ENCODE measurements at regions not wholly inside any gene's neighbourhood (a gene's known extent, or its start where the extent isn't known, plus 50 kb on each side); places are given as distances from the start of the nearest gene placed in this dataset.
A peak's percentile ranks its signal among the peaks of the same experiment; 100 is the strongest.

- Histone ChIP-seq H3K4me1 (ENCODE audit: control insufficient read depth, insufficient read depth, low read depth, low read length) (no peaks in the 10 kb centered on the region), H2BK12ac (ENCODE audit: low read length in 2 of 2) (no peak overlapping the region), H2BK15ac (ENCODE audit: low read depth, poor library complexity, severe bottlenecking) (no peak overlapping the region), H3K14ac (ENCODE audit: low read length in 2 of 2) (no peak overlapping the region), H3K4ac (ENCODE audit: low read depth in 1 of 2, low read length in 2 of 2) (no peak overlapping the region), H3K4me2 (ENCODE audit: low read length, poor library complexity, severe bottlenecking) (no peak overlapping the region), H2AK5ac (ENCODE audit: low read length, severe bottlenecking) (no peak overlapping the region), H4K91ac (ENCODE audit: low read length) (no peak overlapping the region), H3K23ac (ENCODE audit: low read length in 2 of 2) (no peak overlapping the region), H3K9me3 (ENCODE audit: control insufficient read depth, low read length) (no peaks in the 10 kb centered on the region), H2AFZ (ENCODE audit: low read depth, low read length) (no peak overlapping the region), H2BK5ac (ENCODE audit: low read depth, low read length, poor library complexity, severe bottlenecking) (no peak overlapping the region), H3K4me3 (ENCODE audit: insufficient read depth in 1 of 2, low read depth in 1 of 2, low read length in 2 of 2) (no peak overlapping the region), H3K27ac (ENCODE audit: low read length, poor library complexity, severe bottlenecking) (no peak overlapping the region), H3K9ac (ENCODE audit: low read length) (no peak overlapping the region), H2BK120ac (ENCODE audit: low read depth, low read length) (no peak overlapping the region), H3K36me3 (ENCODE audit: control insufficient read depth in 1 of 2, insufficient read depth in 2 of 2, low read depth in 1 of 2, low read length in 2 of 2) (no peaks in the 10 kb centered on the region), H4K8ac (ENCODE audit: low read length) (no peak overlapping the region), H3K18ac (ENCODE audit: low read depth in 1 of 2, low read length in 2 of 2) (no peak overlapping the region), H3K79me1 (replicated peaks; ENCODE audit: low read length, poor library complexity, severe bottlenecking) (no peaks in the 10 kb centered on the region), H3K27me3 (ENCODE audit: control insufficient read depth in 1 of 2, insufficient read depth in 1 of 2, low read length in 2 of 2) (no peaks in the 10 kb centered on the region)
- DNase-seq = no peak
- WGBS = 100% methylated on average over 1 of the region's 1 CpG
Measured at GRCh38 chr12:61655241-61655640, 605.0 kb upstream of the USP15 start.

GRCh38 chr12:61667676-61668075 is 592.5 kb upstream of the USP15 start:
- peak; percentile 39 for DNase-seq
- no peak overlapping the region for H2BK5ac ChIP-seq (ENCODE audit: low read depth, low read length, poor library complexity, severe bottlenecking)
- WGBS = 40% methylated on average over 1 of the region's 1 CpG

GRCh38 chr12:61676520-61676919 is 583.7 kb upstream of the USP15 start:
- Histone ChIP-seq H3K79me1 (replicated peaks; ENCODE audit: low read length, poor library complexity, severe bottlenecking) (no peaks in the 10 kb centered on the region), H2BK15ac (ENCODE audit: low read depth, poor library complexity, severe bottlenecking) (no peak overlapping the region), H2BK5ac (ENCODE audit: low read depth, low read length, poor library complexity, severe bottlenecking) (no peak overlapping the region), H3K4me1 (ENCODE audit: control insufficient read depth, insufficient read depth, low read depth, low read length) (no peaks in the 10 kb centered on the region), H2AFZ (ENCODE audit: low read depth, low read length) (no peak overlapping the region), H3K14ac (ENCODE audit: low read length in 2 of 2) (no peak overlapping the region), H3K18ac (ENCODE audit: low read depth in 1 of 2, low read length in 2 of 2) (no peak overlapping the region), H4K8ac (ENCODE audit: low read length) (no peak overlapping the region), H3K4ac (ENCODE audit: low read depth in 1 of 2, low read length in 2 of 2) (no peak overlapping the region), H2BK120ac (ENCODE audit: low read depth, low read length) (no peak overlapping the region), H3K9me3 (ENCODE audit: control insufficient read depth, low read length) (peaks cover 16% of the 10 kb centered on the region), H3K27ac (ENCODE audit: low read length, poor library complexity, severe bottlenecking) (no peak overlapping the region), H3K4me3 (ENCODE audit: insufficient read depth in 1 of 2, low read depth in 1 of 2, low read length in 2 of 2) (no peak overlapping the region), H2BK12ac (ENCODE audit: low read length in 2 of 2) (no peak overlapping the region), H2AK5ac (ENCODE audit: low read length, severe bottlenecking) (no peak overlapping the region), H4K91ac (ENCODE audit: low read length) (no peak overlapping the region), H3K4me2 (ENCODE audit: low read length, poor library complexity, severe bottlenecking) (no peak overlapping the region), H3K9ac (ENCODE audit: low read length) (no peak overlapping the region), H3K27me3 (ENCODE audit: control insufficient read depth in 1 of 2, insufficient read depth in 1 of 2, low read length in 2 of 2) (no peaks in the 10 kb centered on the region), H3K36me3 (ENCODE audit: control insufficient read depth in 1 of 2, insufficient read depth in 2 of 2, low read depth in 1 of 2, low read length in 2 of 2) (no peaks in the 10 kb centered on the region), H3K23ac (ENCODE audit: low read length in 2 of 2) (no peak overlapping the region)
- no peak for DNase-seq

More at GRCh38 chr12:61667676-61668075, 592.5 kb upstream of the USP15 start:
- Histone ChIP-seq H3K4me3 (ENCODE audit: insufficient read depth in 1 of 2, low read depth in 1 of 2, low read length in 2 of 2) (no peak overlapping the region), H4K8ac (ENCODE audit: low read length) (no peak overlapping the region), H4K91ac (ENCODE audit: low read length) (no peak overlapping the region), H2BK12ac (ENCODE audit: low read length in 2 of 2) (no peak overlapping the region), H2AFZ (ENCODE audit: low read depth, low read length) (no peak overlapping the region), H3K9me3 (ENCODE audit: control insufficient read depth, low read length) (peaks cover 19% of the 10 kb centered on the region), H3K9ac (ENCODE audit: low read length) (no peak overlapping the region), H3K4ac (ENCODE audit: low read depth in 1 of 2, low read length in 2 of 2) (no peak overlapping the region), H3K18ac (ENCODE audit: low read depth in 1 of 2, low read length in 2 of 2) (no peak overlapping the region), H3K36me3 (ENCODE audit: control insufficient read depth in 1 of 2, insufficient read depth in 2 of 2, low read depth in 1 of 2, low read length in 2 of 2) (no peaks in the 10 kb centered on the region), H3K4me2 (ENCODE audit: low read length, poor library complexity, severe bottlenecking) (no peak overlapping the region), H3K14ac (ENCODE audit: low read length in 2 of 2) (no peak overlapping the region), H3K27me3 (ENCODE audit: control insufficient read depth in 1 of 2, insufficient read depth in 1 of 2, low read length in 2 of 2) (no peaks in the 10 kb centered on the region), H2BK15ac (ENCODE audit: low read depth, poor library complexity, severe bottlenecking) (no peak overlapping the region), H3K23ac (ENCODE audit: low read length in 2 of 2) (no peak overlapping the region), H3K4me1 (ENCODE audit: control insufficient read depth, insufficient read depth, low read depth, low read length) (no peaks in the 10 kb centered on the region), H2BK120ac (ENCODE audit: low read depth, low read length) (no peak overlapping the region), H3K79me1 (replicated peaks; ENCODE audit: low read length, poor library complexity, severe bottlenecking) (no peaks in the 10 kb centered on the region), H2AK5ac (ENCODE audit: low read length, severe bottlenecking) (no peak overlapping the region), H3K27ac (ENCODE audit: low read length, poor library complexity, severe bottlenecking) (no peak overlapping the region)

- Histone ChIP-seq H2BK12ac (ENCODE audit: low read length in 2 of 2) (no peak overlapping the region), H3K36me3 (ENCODE audit: control insufficient read depth in 1 of 2, insufficient read depth in 2 of 2, low read depth in 1 of 2, low read length in 2 of 2) (no peaks in the 10 kb centered on the region), H2BK15ac (ENCODE audit: low read depth, poor library complexity, severe bottlenecking) (no peak overlapping the region), H2AFZ (ENCODE audit: low read depth, low read length) (no peak overlapping the region), H3K9ac (ENCODE audit: low read length) (no peak overlapping the region), H3K27me3 (ENCODE audit: control insufficient read depth in 1 of 2, insufficient read depth in 1 of 2, low read length in 2 of 2) (no peaks in the 10 kb centered on the region), H3K9me3 (ENCODE audit: control insufficient read depth, low read length) (peaks cover 9% of the 10 kb centered on the region), H3K4ac (ENCODE audit: low read depth in 1 of 2, low read length in 2 of 2) (no peak overlapping the region), H2AK5ac (ENCODE audit: low read length, severe bottlenecking) (no peak overlapping the region), H4K91ac (ENCODE audit: low read length) (no peak overlapping the region), H2BK120ac (ENCODE audit: low read depth, low read length) (no peak overlapping the region), H3K18ac (ENCODE audit: low read depth in 1 of 2, low read length in 2 of 2) (no peak overlapping the region), H3K4me1 (ENCODE audit: control insufficient read depth, insufficient read depth, low read depth, low read length) (no peaks in the 10 kb centered on the region), H3K27ac (ENCODE audit: low read length, poor library complexity, severe bottlenecking) (no peak overlapping the region), H4K8ac (ENCODE audit: low read length) (no peak overlapping the region), H3K4me3 (ENCODE audit: insufficient read depth in 1 of 2, low read depth in 1 of 2, low read length in 2 of 2) (no peak overlapping the region), H3K23ac (ENCODE audit: low read length in 2 of 2) (no peak overlapping the region), H2BK5ac (ENCODE audit: low read depth, low read length, poor library complexity, severe bottlenecking) (no peak overlapping the region), H3K4me2 (ENCODE audit: low read length, poor library complexity, severe bottlenecking) (no peak overlapping the region), H3K14ac (ENCODE audit: low read length in 2 of 2) (no peak overlapping the region), H3K79me1 (replicated peaks; ENCODE audit: low read length, poor library complexity, severe bottlenecking) (no peaks in the 10 kb centered on the region)
- DNase-seq = no peak
- WGBS = over 99% methylated on average over 4 of the region's 5 CpGs
Measured at GRCh38 chr12:61687407-61687806, 572.8 kb upstream of the USP15 start.

Measured in mesenchymal stem cell (in vitro differentiated cells and primary cell).